ENCODE measurements at regions not wholly inside any gene's neighbourhood (a gene's known extent, or its start where the extent isn't known, plus 50 kb on each side); places are given as distances from the start of the nearest gene placed in this dataset.

DNA sequence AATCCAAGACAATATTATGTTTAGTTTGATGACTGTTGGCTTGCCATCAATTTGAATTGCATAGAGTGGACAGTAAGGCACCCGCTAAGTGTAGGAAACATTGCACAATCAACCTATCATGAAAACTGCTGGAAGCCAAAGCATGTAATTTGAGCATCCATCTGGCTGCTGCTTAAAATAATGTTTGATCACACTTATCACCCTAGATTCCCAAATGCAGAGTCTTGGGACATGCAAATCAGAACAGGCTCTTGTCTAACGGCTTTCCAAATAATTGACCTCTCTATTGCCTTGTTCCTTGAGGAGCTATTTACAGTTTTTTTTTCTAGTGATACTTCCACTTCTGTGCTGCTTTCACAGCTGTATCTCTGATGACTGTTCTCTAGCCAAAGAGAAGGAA lies 342.1 kb downstream of the PRR16 start:
- no peaks in the 10 kb centered on the region for H3K79me1 ChIP-seq (ENCODE audit: low read depth in 1 of 2, low read length in 2 of 2)
- H4K8ac ChIP-seq (ENCODE audit: low read depth in 2 of 2, low read length in 2 of 2) = no peak overlapping the region
- H3K4me1 ChIP-seq (ENCODE audit: control insufficient read depth, insufficient read depth, low read length) = peaks cover 4% of the 10 kb centered on the region; the same call in 1 of the 2 replicates
- no peak overlapping the region for H3K18ac ChIP-seq (ENCODE audit: low read depth, low read length)
- peak; percentile 39 for ATAC-seq (ENCODE audit: low read depth)
- no TSS peak for BruUV-seq (replicated peaks)
- H2AK5ac ChIP-seq (ENCODE audit: low read depth, low read length) = no peak overlapping the region
- TF ChIP-seq, protein P1, sequence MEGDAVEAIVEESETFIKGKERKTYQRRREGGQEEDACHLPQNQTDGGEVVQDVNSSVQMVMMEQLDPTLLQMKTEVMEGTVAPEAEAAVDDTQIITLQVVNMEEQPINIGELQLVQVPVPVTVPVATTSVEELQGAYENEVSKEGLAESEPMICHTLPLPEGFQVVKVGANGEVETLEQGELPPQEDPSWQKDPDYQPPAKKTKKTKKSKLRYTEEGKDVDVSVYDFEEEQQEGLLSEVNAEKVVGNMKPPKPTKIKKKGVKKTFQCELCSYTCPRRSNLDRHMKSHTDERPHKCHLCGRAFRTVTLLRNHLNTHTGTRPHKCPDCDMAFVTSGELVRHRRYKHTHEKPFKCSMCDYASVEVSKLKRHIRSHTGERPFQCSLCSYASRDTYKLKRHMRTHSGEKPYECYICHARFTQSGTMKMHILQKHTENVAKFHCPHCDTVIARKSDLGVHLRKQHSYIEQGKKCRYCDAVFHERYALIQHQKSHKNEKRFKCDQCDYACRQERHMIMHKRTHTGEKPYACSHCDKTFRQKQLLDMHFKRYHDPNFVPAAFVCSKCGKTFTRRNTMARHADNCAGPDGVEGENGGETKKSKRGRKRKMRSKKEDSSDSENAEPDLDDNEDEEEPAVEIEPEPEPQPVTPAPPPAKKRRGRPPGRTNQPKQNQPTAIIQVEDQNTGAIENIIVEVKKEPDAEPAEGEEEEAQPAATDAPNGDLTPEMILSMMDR (conservative IDR thresholded peaks at IDR 0.05; ENCODE audit: low read depth, low read length) = no peak
- TF ChIP-seq CEBPB (IDR thresholded peaks at IDR 0.05; ENCODE audit: low read depth, low read length) (peak; percentile 94), RCOR1 (IDR thresholded peaks at IDR 0.05; ENCODE audit: insufficient replicate concordance, low read length) (no peak), ELK1 (IDR thresholded peaks at IDR 0.05; ENCODE audit: borderline replicate concordance, low read depth, low read length) (no peak)
- intact Hi-C loops (cut with micrococcal nuclease) = loop anchor here (5.0 to 10.0 kb wide), 4 partner anchors 121 to 1334 kb away; no protein-coding TSS in a partner anchor
- no peak overlapping the region for H4K91ac ChIP-seq (ENCODE audit: insufficient read depth, low read depth, low read length)
- H3K27me3 ChIP-seq (ENCODE audit: control insufficient read depth, insufficient read depth, low read length) = no peaks in the 10 kb centered on the region
- H3K23ac ChIP-seq (ENCODE audit: low read depth, low read length) = no peak overlapping the region
- H3K4me2 ChIP-seq (ENCODE audit: low read depth, low read length) = peak overlapping the region; percentile 28; the same call in 1 of the 2 replicates
- in situ Hi-C loops (cut with MboI; ENCODE audit: low sequenced_read_pairs) = loop anchor here (10.0 kb wide), 1 partner anchor 341 kb away; the partner anchor contains the start of gene PRR16
- no CpG with 5 or more reads among the region's 2 CpGs for WGBS, 2 experiments (ENCODE audit: extremely low coverage in 2 of 2, insufficient read length in 1 of 2)
- H4K5ac ChIP-seq (ENCODE audit: low read depth, low read length) = no peak overlapping the region
- no peak overlapping the region for H3K56ac ChIP-seq (ENCODE audit: extremely low read depth, insufficient read depth, low read length)
- peak; percentile 56 for DNase-seq
- POLR2A ChIA-PET (ENCODE audit: unreplicated experiment) = no interaction called here
- no peak overlapping the region for H2BK120ac ChIP-seq (ENCODE audit: low read depth, low read length)
- H2BK5ac ChIP-seq (ENCODE audit: low read depth, low read length, poor library complexity, severe bottlenecking) = no peak overlapping the region
- H3K4ac ChIP-seq (ENCODE audit: low read depth, low read length) = no peak overlapping the region
- no peak overlapping the region for H3K27ac ChIP-seq (ENCODE audit: insufficient read depth, low read length)
- H2AFZ ChIP-seq (replicated peaks; ENCODE audit: low read length, poor library complexity) = no peak overlapping the region
- no peak overlapping the region for H2BK15ac ChIP-seq (ENCODE audit: low read depth, low read length)
- H3K4me3 ChIP-seq (ENCODE audit: insufficient read depth, low read depth, low read length) = no peak overlapping the region
- H3K14ac ChIP-seq (replicated peaks; ENCODE audit: low read depth, low read length) = no peak overlapping the region
- no peaks in the 10 kb centered on the region for H3K36me3 ChIP-seq (ENCODE audit: control insufficient read depth, insufficient read depth, low read length)
- H3K9ac ChIP-seq (ENCODE audit: low read depth, low read length) = no peak overlapping the region
- CTCF ChIA-PET = no interaction called here
- no peak overlapping the region for H2BK20ac ChIP-seq (ENCODE audit: low read depth, low read length)
- H3K9me3 ChIP-seq (ENCODE audit: control insufficient read depth, insufficient read depth, low read length) = no peaks in the 10 kb centered on the region
- H2AK9ac ChIP-seq (replicated peaks; ENCODE audit: low read depth, low read length, poor library complexity) = no peak overlapping the region
- dilution Hi-C loops (cut with HindIII; ENCODE audit: low sequenced_read_pairs, unreplicated experiment) = no loop called here
- no peaks in the 10 kb centered on the region for H4K20me1 ChIP-seq (ENCODE audit: insufficient read depth, low read length)
- no peaks in the 10 kb centered on the region; the same call in 1 of the 2 replicates for H3K9me1 ChIP-seq (ENCODE audit: insufficient read depth, low read length)

Measured in IMR-90 (cell line).